ENCODE measurements at regions not wholly inside any gene's neighbourhood (a gene's known extent, or its start where the extent isn't known, plus 50 kb on each side); places are given as distances from the start of the nearest gene placed in this dataset.

DNA sequence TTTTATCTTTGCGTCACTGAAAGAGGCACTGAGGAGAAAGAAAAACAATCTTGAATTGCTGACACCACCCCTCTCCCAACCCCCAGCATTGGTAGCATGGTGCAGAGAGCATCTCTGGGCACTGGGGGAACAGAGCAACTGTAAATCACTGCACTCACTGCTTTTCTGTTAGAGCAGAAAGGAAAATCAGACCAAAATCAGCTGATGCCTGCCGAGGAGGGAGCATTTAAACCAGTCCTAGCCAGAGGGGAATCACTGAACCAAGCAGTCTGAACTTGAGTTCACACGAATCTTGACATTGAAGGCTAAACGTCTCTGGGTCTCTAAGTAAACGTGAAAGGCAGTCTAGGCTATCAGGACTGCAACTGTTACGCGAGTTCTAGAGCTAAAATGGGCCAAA lies 205.8 kb downstream of the SPANXN4 start:
- TF ChIP-seq CTCF (IDR thresholded peaks at IDR 0.05) = no peak
- TF ChIP-seq, protein P1, sequence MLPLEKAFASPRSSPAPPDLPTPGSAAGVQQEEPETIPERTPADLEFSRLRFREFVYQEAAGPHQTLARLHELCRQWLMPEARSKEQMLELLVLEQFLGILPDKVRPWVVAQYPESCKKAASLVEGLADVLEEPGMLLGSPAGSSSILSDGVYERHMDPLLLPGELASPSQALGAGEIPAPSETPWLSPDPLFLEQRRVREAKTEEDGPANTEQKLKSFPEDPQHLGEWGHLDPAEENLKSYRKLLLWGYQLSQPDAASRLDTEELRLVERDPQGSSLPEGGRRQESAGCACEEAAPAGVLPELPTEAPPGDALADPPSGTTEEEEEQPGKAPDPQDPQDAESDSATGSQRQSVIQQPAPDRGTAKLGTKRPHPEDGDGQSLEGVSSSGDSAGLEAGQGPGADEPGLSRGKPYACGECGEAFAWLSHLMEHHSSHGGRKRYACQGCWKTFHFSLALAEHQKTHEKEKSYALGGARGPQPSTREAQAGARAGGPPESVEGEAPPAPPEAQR (CRISPR knock-in tag; IDR thresholded peaks at IDR 0.05) = no peak
- no peak for TF ChIP-seq ATF6 (CRISPR knock-in tag; IDR thresholded peaks at IDR 0.05)
- TF ChIP-seq KAT7 (CRISPR knock-in tag; IDR thresholded peaks at IDR 0.05; ENCODE audit: borderline replicate concordance) = no peak
- no peak for TF ChIP-seq NR3C1 (CRISPR knock-in tag; conservative IDR thresholded peaks at IDR 0.05; ENCODE audit: low read depth)
- TF ChIP-seq MXD4 (CRISPR knock-in tag; IDR thresholded peaks at IDR 0.05; ENCODE audit: borderline replicate concordance) = no peak
- no peak for TF ChIP-seq HMGXB4 (CRISPR knock-in tag; IDR thresholded peaks at IDR 0.05)
- TF ChIP-seq, protein P2, sequence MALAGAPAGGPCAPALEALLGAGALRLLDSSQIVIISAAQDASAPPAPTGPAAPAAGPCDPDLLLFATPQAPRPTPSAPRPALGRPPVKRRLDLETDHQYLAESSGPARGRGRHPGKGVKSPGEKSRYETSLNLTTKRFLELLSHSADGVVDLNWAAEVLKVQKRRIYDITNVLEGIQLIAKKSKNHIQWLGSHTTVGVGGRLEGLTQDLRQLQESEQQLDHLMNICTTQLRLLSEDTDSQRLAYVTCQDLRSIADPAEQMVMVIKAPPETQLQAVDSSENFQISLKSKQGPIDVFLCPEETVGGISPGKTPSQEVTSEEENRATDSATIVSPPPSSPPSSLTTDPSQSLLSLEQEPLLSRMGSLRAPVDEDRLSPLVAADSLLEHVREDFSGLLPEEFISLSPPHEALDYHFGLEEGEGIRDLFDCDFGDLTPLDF (CRISPR knock-in tag; IDR thresholded peaks at IDR 0.05) = no peak
- no peak for TF ChIP-seq HMGA2 (CRISPR knock-in tag; IDR thresholded peaks at IDR 0.05)
- no peak for TF ChIP-seq SP1 (CRISPR knock-in tag; conservative IDR thresholded peaks at IDR 0.05)
- no peak for TF ChIP-seq SMAD3 (CRISPR knock-in tag; IDR thresholded peaks at IDR 0.05; ENCODE audit: borderline replicate concordance)
- no peak for TF ChIP-seq CREB1 (CRISPR knock-in tag; IDR thresholded peaks at IDR 0.05)

Data from WTC11 (cell line).